Iris pigment epithelial cell (primary cell): ENCODE measurements at regions not wholly inside any gene's neighbourhood (a gene's known extent, or its start where the extent isn't known, plus 50 kb on each side); places are given as distances from the start of the nearest gene placed in this dataset.
"Not testable (repeated sequence)": the region's sequence is repeated elsewhere in the genome, so short reads cannot be mapped to it uniquely, and the experiment has no call there.

Source experiments
- DNase-seq: peaks from one replicate; pipeline ENCODE4 v3.0.0-alpha.2; 2011; ENCODE audit warnings: low read depth

GRCh38 chrX:92430574-92430973, 651.4 kb downstream of the PCDH11X start:
- DNase-seq: not testable (repeated sequence)

GRCh38 chrX:92460539-92460938, 681.4 kb downstream of the PCDH11X start:
- DNase-seq: not testable (repeated sequence)

GRCh38 chrX:92480165-92480564, 701.0 kb downstream of the PCDH11X start:
- not testable (repeated sequence) for DNase-seq

GRCh38 chrX:92485487-92485886, 706.3 kb downstream of the PCDH11X start:
- DNase-seq: not testable (repeated sequence)

GRCh38 chrX:92515270-92515669, 736.1 kb downstream of the PCDH11X start:
- DNase-seq: not testable (repeated sequence)

- DNase-seq: not testable (repeated sequence)
Observed at GRCh38 chrX:92528995-92529394, 749.8 kb downstream of the PCDH11X start.

GRCh38 chrX:92540461-92540860, 761.3 kb downstream of the PCDH11X start:
- not testable (repeated sequence) for DNase-seq

- DNase-seq: not testable (repeated sequence)
Observed at GRCh38 chrX:92558323-92558722, 779.1 kb downstream of the PCDH11X start.

- DNase-seq: not testable (repeated sequence)
Observed at GRCh38 chrX:92558796-92559195, 779.6 kb downstream of the PCDH11X start.

GRCh38 chrX:92560083-92560482, 780.9 kb downstream of the PCDH11X start:
- peak; percentile 0 for DNase-seq

- DNase-seq: not testable (repeated sequence)
Observed at GRCh38 chrX:92570217-92570616, 791.0 kb downstream of the PCDH11X start.

GRCh38 chrX:92586643-92587042, 807.5 kb downstream of the PCDH11X start:
- DNase-seq: not testable (repeated sequence)

GRCh38 chrX:92589676-92590075, 810.5 kb downstream of the PCDH11X start:
- DNase-seq: not testable (repeated sequence)

- not testable (repeated sequence) for DNase-seq
Observed at GRCh38 chrX:92590726-92591298, 811.6 kb downstream of the PCDH11X start.

GRCh38 chrX:92611517-92611916, 832.3 kb downstream of the PCDH11X start:
- not testable (repeated sequence) for DNase-seq

GRCh38 chrX:92626699-92627098, 847.5 kb downstream of the PCDH11X start:
- DNase-seq: not testable (repeated sequence)

GRCh38 chrX:92657593-92657992, 878.4 kb downstream of the PCDH11X start:
- not testable (repeated sequence) for DNase-seq

- not testable (repeated sequence) for DNase-seq
Observed at GRCh38 chrX:92659743-92660142, 880.6 kb downstream of the PCDH11X start.

- not testable (repeated sequence) for DNase-seq
Observed at GRCh38 chrX:92692796-92693195, 913.6 kb downstream of the PCDH11X start.

GRCh38 chrX:92699388-92700092, 920.4 kb downstream of the PCDH11X start:
- not testable (repeated sequence) for DNase-seq

GRCh38 chrX:92709784-92710183, 930.6 kb downstream of the PCDH11X start:
- DNase-seq: not testable (repeated sequence)
